ENCODE measurements at regions not wholly inside any gene's neighbourhood (a gene's known extent, or its start where the extent isn't known, plus 50 kb on each side); places are given as distances from the start of the nearest gene placed in this dataset.
"Not testable (repeated sequence)": the region's sequence is repeated elsewhere in the genome, so short reads cannot be mapped to it uniquely, and the experiment has no call there.

- DNase-seq = no peak
These were observed 218.2 kb upstream of the PODXL start for GRCh38 chr7:131774419-131775220.

DNA sequence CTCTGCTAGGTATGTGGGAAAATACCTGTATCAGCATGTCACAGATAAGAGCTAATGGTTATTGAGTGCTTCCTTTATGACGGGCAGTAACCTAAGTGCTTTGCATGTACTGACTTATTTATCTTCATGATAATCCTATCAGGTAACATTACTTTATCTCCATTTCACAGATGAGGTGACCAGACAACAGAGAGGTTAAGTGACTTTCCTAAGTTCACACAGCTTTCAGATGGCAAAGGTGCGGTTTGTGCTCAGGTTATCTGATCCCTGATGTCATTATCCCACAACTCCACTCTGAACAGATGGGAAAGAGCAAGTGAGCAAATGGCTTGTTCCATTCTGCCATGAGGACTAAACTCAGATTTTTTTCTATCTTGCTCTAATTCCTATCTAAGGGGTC, 217.0 kb upstream of the PODXL start:
- DNase-seq = no peak

GRCh38 chr7:131769241-131769640, 212.8 kb upstream of the PODXL start:
- no peak for DNase-seq

DNA sequence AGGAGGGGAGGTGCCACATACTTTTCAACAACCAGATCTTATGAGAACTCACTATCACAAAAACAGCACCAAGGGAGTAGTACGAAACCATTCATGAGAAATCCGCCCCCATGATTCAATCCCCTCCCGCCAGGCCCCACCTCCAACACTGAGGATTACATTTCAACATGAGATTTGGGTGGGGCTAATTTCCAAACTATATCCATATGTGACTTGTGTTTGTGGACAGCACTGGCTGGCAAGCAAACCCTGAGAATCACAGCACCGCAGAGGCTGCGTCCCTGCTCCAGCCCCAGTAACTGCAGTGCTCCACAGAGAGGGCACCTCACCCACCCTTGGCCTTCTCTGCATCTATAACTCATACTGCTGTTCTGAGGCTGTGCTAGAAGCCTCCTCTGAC, 211.2 kb upstream of the PODXL start:
- no peak for DNase-seq

DNA sequence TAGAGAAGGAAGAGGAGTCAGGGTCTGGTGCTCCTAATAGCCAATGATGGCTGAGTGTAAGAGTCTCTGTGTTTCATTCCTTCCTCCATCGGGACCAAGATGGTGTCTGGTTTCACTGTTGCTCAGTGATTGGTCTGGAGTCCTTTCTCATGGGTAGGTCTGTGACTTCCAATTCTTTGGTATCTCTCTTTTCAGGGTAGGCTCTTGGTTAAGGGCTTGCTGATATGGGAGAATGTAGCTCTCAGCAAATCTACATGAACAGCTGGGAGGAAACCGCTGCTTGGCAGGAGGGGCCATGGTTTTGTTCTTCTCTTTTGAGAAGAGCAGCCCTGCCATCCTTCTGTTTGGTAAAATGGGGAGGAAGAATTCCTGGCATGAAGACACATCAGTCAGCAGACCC, 209.1 kb upstream of the PODXL start:
- DNase-seq = no peak

DNA sequence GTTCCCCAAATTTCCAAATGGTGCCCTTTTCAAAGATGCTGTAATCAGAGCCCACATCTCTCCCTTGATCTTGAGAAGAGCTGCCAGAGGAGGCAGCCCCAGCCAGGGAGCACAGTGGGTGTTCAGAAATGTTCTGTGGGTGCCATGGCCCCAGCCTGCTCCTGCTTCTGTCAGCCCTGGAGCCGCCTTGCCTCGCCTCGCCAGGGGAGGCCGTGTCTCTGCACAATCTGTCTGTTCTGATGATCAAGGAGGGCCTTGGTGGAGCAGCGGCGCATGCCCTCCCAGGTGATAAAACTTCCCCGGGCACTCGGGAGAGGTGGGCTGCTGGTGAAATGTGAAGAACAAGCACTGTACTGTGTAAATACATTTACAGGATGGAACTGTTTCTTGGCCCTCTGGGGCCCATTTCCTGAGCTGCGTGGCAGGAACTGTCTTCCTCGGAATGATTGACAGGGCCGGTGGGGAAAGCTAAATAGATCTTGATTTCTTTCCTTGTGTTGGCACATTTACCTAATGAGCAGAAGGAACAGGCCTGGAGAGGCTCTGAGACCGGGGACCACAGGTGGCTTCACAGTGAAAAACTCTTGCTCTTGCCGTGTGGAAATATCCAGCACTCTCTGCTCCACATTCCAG, 207.8 kb upstream of the PODXL start:
- DNase-seq = no peak

DNA sequence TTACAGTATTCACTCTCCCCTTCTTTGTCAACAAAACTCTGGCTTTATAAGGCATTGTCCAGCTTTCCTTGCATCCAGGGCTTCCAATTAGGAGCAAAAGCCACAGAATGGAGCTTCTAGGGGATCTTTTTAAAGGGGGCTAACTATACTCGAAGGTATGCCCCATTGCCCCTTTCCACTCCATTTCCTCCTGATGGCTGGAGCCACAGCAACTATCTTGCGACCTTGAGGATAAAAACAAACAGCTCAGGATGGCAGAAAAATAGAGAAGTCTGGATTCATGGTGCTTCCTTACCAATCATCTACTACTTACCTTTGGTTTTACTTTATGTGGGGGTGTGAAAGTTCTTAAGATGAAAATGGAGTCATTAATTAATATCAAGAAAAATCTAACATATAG, 206.3 kb upstream of the PODXL start:
- no peak for DNase-seq

GRCh38 chr7:131755801-131756200, 199.4 kb upstream of the PODXL start:
- not testable (repeated sequence) for DNase-seq

GRCh38 chr7:131753620-131754222, 197.3 kb upstream of the PODXL start:
- no peak for DNase-seq

GRCh38 chr7:131747658-131748232, 191.3 kb upstream of the PODXL start:
- DNase-seq = no peak

GRCh38 chr7:131745390-131746248, 189.2 kb upstream of the PODXL start:
- DNase-seq = no peak

DNA sequence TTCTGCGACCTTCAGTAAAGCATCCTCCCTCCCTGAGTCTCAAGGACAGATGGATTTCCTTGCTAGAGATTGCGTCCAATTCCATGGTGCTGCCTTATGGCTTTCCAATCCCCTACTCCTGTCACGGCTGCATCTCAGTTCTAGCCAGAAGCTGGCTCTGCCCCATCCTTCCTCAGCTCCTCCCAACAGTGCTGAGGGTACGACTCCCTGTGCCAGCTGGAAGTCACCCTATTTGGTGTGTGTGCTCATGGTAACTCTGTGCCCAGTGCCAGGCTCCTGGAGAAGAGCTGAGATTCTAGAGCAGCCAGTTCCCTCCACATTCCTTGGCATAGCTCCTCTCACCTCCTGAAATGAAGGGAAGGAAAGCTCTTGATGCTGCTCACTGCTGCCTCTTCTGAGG, 185.0 kb upstream of the PODXL start:
- no peak for DNase-seq

- no peak for DNase-seq
These were observed 181.5 kb upstream of the PODXL start for GRCh38 chr7:131737746-131738465.

GRCh38 chr7:131735101-131735500, 178.7 kb upstream of the PODXL start:
- DNase-seq = no peak

DNA sequence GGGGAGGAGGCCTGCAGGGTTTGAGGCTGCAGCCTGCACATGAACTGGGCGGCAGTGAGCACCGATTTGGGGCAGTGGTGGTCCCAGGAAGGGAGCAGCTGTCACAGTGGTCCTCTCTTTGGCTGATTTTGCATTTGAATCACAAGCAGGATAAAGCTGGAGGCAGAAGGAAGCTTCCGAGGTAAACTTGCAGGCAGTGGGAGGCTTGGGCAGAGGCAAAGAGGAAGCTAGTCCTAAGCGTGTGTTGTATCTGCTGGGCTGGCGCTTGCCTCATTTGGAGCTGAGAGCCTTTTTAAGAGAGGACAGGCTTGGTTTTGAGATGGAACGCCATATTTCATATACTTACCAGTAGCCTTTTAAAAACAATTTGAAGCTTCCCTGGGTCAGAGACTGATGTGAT, 177.2 kb upstream of the PODXL start:
- DNase-seq = no peak

- DNase-seq = no peak
These were observed 170.8 kb upstream of the PODXL start for GRCh38 chr7:131727189-131727588.

DNA sequence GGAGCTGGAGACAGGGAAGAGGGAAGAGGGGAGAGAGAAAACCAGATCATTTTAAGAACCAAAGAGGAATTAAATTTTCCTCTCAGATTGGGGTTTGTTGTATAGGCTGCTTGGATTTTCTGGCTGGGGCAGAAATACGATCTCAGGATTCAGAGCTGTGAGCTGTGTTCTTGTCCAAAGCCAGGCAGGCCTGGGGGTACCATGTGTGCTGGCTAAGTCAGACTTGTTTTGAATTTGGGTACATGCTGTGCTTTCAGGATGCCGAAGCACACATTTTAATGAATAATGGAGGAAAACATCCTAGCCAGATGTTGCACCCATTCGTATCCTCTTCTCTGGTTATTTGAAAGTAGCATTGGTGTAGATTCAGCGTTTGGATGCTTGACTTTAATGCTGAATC, 170.3 kb upstream of the PODXL start:
- DNase-seq = no peak

GRCh38 chr7:131726031-131726430, 169.6 kb upstream of the PODXL start:
- DNase-seq = no peak

GRCh38 chr7:131724776-131725345, 168.4 kb upstream of the PODXL start:
- no peak for DNase-seq

DNA sequence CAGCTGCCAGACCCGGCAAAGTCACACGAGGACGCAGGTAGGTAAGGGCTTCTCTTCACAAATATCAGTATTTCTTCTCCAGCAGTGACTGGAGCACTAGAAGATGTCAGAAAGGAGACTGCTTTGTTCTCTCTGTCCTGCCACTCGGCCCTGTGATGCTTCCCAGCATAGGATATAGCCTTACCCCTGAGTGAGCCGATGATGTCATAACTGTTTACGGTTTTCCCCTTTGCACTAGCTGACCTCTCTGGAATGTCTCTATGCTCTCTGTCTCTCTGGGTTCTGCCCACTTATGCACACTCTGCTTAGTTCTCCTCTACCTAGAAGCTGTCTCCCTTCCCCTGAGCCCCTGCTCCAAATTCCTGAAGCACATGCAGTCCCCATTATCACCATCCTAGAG, 167.5 kb upstream of the PODXL start:
- DNase-seq = no peak

DNA sequence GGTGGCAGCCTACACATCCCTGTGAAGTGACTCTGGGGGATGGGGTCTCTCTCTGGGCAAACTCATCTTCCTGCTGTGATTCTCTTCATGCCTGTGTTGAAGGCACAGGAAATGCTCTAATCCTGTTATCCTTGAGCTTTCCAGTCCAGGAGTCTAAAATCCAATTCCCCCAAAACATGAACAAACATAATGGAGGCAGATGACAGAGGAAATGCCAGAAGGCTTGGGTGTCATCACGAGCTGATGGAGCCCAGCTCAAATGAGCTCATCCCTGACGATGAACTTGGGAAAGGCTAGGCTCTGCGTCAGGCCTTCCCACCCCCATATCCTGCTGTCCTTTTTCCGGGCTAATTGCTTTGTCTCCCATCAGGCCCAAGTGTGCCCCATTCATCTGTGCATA, 165.9 kb upstream of the PODXL start:
- DNase-seq = no peak

DNA sequence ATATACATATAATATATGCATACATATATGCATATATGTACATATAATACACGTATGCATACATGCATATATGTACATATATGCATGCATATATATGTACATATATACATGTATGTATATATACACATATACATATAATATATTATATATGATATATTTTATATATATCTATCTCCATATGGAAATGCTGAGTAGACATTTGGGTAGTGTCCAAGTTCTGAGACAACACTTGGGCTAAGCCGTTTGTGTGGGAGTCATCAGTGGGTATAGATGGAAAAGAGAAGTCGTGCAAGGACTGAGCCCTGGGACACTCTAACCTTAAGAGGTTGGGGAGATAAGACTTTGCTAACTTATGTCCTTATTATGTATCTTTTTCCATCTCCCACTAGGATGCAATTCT, 165.2 kb upstream of the PODXL start:
- DNase-seq = no peak
